Heart left ventricle (tissue), 16 donors: ENCODE measurements at regions not wholly inside any gene's neighbourhood (a gene's known extent, or its start where the extent isn't known, plus 50 kb on each side); places are given as distances from the start of the nearest gene placed in this dataset.

ENCODE experiments used
- ATAC-seq, 4 donors: fragments of 200-7000 bp; cut with Tn5 transposase; one replicate each; pipeline ENCODE4 v1.9.1; 2020 to 2022; ENCODE audit warnings: moderate library complexity in 4 of 4, mild to moderate bottlenecking in 3 of 4, moderate number of reproducible peaks in 1 of 4
- DNase-seq, 5 donors: peaks; one replicate each; pipeline ENCODE4 v3.0.0-alpha.2; 2020
- H3K27ac ChIP-seq, 12 donors: fragments of 200-600 bp; sonication (generic) in 4 of 12; one replicate each; pipeline versions ENCODE4 v1.5.0 to v1.8.0; 2016 to 2022; ENCODE audit warnings: mild to moderate bottlenecking in 2 of 12
- H3K27me3 ChIP-seq, 9 donors: fragments of 200-600 bp; sonication (generic) in 2 of 9; one replicate each; pipeline versions ENCODE4 v1.5.1 to v1.8.0; 2016 to 2022; ENCODE audit warnings: mild to moderate bottlenecking in 3 of 9
- H3K36me3 ChIP-seq, 9 donors: fragments of 200-600 bp; sonication (generic) in 2 of 9; one replicate each; pipeline versions ENCODE4 v1.5.0 to v1.8.0; 2018 to 2022; ENCODE audit warnings: mild to moderate bottlenecking in 2 of 9
- H3K4me1 ChIP-seq, 12 donors: fragments of 200-600 bp; sonication (generic) in 4 of 12; one replicate each; pipeline versions ENCODE4 v1.5.0 to v1.8.0; 2016 to 2022; ENCODE audit warnings: mild to moderate bottlenecking in 3 of 12
- H3K4me3 ChIP-seq, 12 donors: fragments of 200-600 bp; sonication (generic) in 4 of 12; one replicate each; pipeline versions ENCODE4 v1.5.0 to v1.8.0; 2017 to 2022; ENCODE audit warnings: mild to moderate bottlenecking in 9 of 12, moderate library complexity in 4 of 12
- H3K9me3 ChIP-seq, 12 donors: fragments of 200-600 bp; sonication (generic) in 4 of 12; one replicate each; pipeline versions ENCODE4 v1.5.0 to v1.8.0; 2016 to 2022; ENCODE audit warnings: mild to moderate bottlenecking in 1 of 12
- CTCF ChIP-seq, 12 donors: fragments of 200-600 bp; sonication (generic) in 4 of 12; IDR thresholded peaks; one replicate each; pipeline versions ENCODE4 v1.5.0 to v1.8.0; 2018 to 2022; ENCODE audit warnings: antibody characterized with exemption in 12 of 12, mild to moderate bottlenecking in 5 of 12
- POLR2A ChIP-seq, 2 donors: fragments of 450-650 bp; IDR thresholded peaks; one replicate each; pipeline ENCODE4 v1.6.1; 2017; ENCODE audit warnings: antibody characterized with exemption in 2 of 2, mild to moderate bottlenecking in 2 of 2, moderate library complexity in 2 of 2
- whole genome bisulfite sequencing, 4 donors: extraction: QIAGEN DNeasy Blood & Tissue Kit in 2 of 4; methylation state at CpG; one replicate each; pipeline versions ENCODE4 v1.1.5 to v1.1.7; 2013 to 2018; 5-methylcytosine and 5-hydroxymethylcytosine counted together
- intact Hi-C, 10 donors: fragments of 100-400 bp; cut with DNase I; formaldehyde crosslinking; loops; one replicate each; pipeline versions ENCODE4 v1.11.1 to v1.14.2; 2022
- donor health status: ischemic (EF 13 %, LVEDD 7.1; RV severe dilation, severe dysfunction).
- donor health status: healthy with polysubstance abuse.
- donor health status: DM: no; HTN: yes; CAD: no.
- donor health status: DM: no; HTN: no; CAD: no.
- donor health status: ischemic (EF 25% LVEDD 6.9; RV normal size, moderate dysfunction).
- donor health status: ischemic (EF 25% LVEDD 5.7; RV mildly dilated, moderate dysfunction).
- donor health status: healthy.
- donor health status: DM: yes; HTN: yes; CAD: no.
- donor health status: ischemic (EF 35%, LVEDD 5.7; RV mildly dilated, moderate dysfunction).
- donor health status: nonischemic (EF 11% LVEDD 7.7; RV severe dilation, severe dysfunction).
- donor health status: DM: yes; HTN: yes; CAD: no.
- donor health status: PGD.
- donor health status: ischemic (EF 29% LVEDD 5.4; RV normal size, mild dysfunction).
- donor health status: nonischemic (EF 23%, LVEDD 6.1; RV moderate dilation, normal function).

GRCh38 chr5:129172580-129172979, 78.0 kb downstream of the ISOC1 start:
- H3K36me3 ChIP-seq: no peaks in the 10 kb centered on the region
- H3K27me3 ChIP-seq: no peaks in the 10 kb centered on the region
- H3K4me3 ChIP-seq: no peak overlapping the region
- no peaks in the 10 kb centered on the region for H3K4me1 ChIP-seq
- intact Hi-C loops: loop anchor here in 9 of 10 donors (1.0 to 10.0 kb wide), 4 partner anchors 592 to 600 kb away; no protein-coding TSS in a partner anchor
- TF ChIP-seq POLR2A (IDR thresholded peaks at IDR 0.05) (no peak), CTCF (IDR thresholded peaks at IDR 0.05) (peak in 7 of 12 donors; percentile 12 to 38 (median 32))
- ATAC-seq: peak in 2 of 4 donors; percentile 31 to 51
- H3K9me3 ChIP-seq: no peaks in the 10 kb centered on the region
- DNase-seq: no peak
- no peak overlapping the region for H3K27ac ChIP-seq

DNA sequence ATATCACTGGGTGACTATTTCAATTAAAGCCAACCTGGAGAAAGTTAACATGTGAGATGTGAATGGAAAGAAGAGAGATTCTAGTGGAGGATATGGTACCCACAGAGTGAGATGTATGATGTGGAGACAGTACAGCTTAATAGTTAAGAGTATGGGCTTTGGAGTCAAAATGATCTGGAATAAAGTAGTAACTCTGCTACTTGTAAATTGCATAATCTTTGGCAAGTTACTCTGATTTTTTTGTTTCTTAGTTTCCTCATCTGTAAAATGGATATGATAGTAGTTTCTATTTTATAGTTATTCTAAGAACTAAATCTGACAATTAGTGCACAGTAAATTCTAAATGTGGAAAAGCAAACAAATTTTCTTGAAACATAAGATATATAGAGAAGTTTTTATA, 79.2 kb downstream of the ISOC1 start:
- H3K27ac ChIP-seq: peak overlapping the region in 1 of 12 donors; percentile 35
- intact Hi-C loops: loop anchor here in 8 of 10 donors (5.0 to 10.0 kb wide), 3 partner anchors 591 to 599 kb away; no protein-coding TSS in a partner anchor
- no peaks in the 10 kb centered on the region for H3K36me3 ChIP-seq
- no peaks in the 10 kb centered on the region for H3K9me3 ChIP-seq
- DNase-seq (no peak), ATAC-seq (no peak)
- H3K4me1 ChIP-seq: no peaks in the 10 kb centered on the region
- H3K4me3 ChIP-seq: no peak overlapping the region
- no peaks in the 10 kb centered on the region for H3K27me3 ChIP-seq
- TF ChIP-seq POLR2A (IDR thresholded peaks at IDR 0.05) (no peak), CTCF (IDR thresholded peaks at IDR 0.05) (no peak)

- intact Hi-C loops: loop anchor here in 8 of 10 donors (5.0 to 10.0 kb wide), 3 partner anchors 590 to 598 kb away; no protein-coding TSS in a partner anchor
- peak overlapping the region in 1 of 12 donors; percentile 35 for H3K27ac ChIP-seq
- H3K27me3 ChIP-seq: no peaks in the 10 kb centered on the region
- DNase-seq (no peak), ATAC-seq (peak in 1 of 4 donors; percentile 26)
- WGBS, 4 donors: 61 to 81% (median 78%) methylated on average over 2 of the region's 2 CpGs
- TF ChIP-seq POLR2A (IDR thresholded peaks at IDR 0.05): no peak
- TF ChIP-seq CTCF (IDR thresholded peaks at IDR 0.05): no peak
- H3K4me3 ChIP-seq: no peak overlapping the region
- H3K4me1 ChIP-seq: no peaks in the 10 kb centered on the region
- no peaks in the 10 kb centered on the region for H3K9me3 ChIP-seq
- no peaks in the 10 kb centered on the region for H3K36me3 ChIP-seq
Measured at GRCh38 chr5:129174480-129174879, 79.9 kb downstream of the ISOC1 start.

GRCh38 chr5:129177451-129177850, 82.9 kb downstream of the ISOC1 start:
- Histone ChIP-seq H3K27ac (no peak overlapping the region), H3K9me3 (peaks cover 0 to 10% (median 0%) of the 10 kb centered on the region in 12 donors), H3K27me3 (no peaks in the 10 kb centered on the region), H3K4me1 (no peaks in the 10 kb centered on the region), H3K4me3 (no peak overlapping the region), H3K36me3 (no peaks in the 10 kb centered on the region)
- no peak for ATAC-seq
- DNase-seq: no peak
- intact Hi-C loops: loop anchor here in 1 of 10 donors (10.0 kb wide), 1 partner anchor 587 kb away; no protein-coding TSS in a partner anchor
- no peak for TF ChIP-seq CTCF (IDR thresholded peaks at IDR 0.05)
- no peak for TF ChIP-seq POLR2A (IDR thresholded peaks at IDR 0.05)
